DND-41 (cell line): ENCODE measurements at regions not wholly inside any gene's neighbourhood (a gene's known extent, or its start where the extent isn't known, plus 50 kb on each side); places are given as distances from the start of the nearest gene placed in this dataset.

Experiments used
- EZH2 ChIP-seq: IDR thresholded peaks from 3 replicates; pipeline ENCODE4 v1.6.1; 2012; ENCODE audit warnings: borderline replicate concordance, low read depth, mild to moderate bottlenecking, moderate library complexity, low read length, inconsistent platforms; ENCODE audit not compliant: severe bottlenecking
- TF ChIP-seq, protein P1 (sequence below): IDR thresholded peaks from 2 replicates; pipeline ENCODE4 v1.5.1; 2012; ENCODE audit warnings: borderline replicate concordance, low read length, moderate library complexity, mild to moderate bottlenecking; ENCODE audit not compliant: poor library complexity, severe bottlenecking; ENCODE audit errors: extremely low read depth

DNA sequence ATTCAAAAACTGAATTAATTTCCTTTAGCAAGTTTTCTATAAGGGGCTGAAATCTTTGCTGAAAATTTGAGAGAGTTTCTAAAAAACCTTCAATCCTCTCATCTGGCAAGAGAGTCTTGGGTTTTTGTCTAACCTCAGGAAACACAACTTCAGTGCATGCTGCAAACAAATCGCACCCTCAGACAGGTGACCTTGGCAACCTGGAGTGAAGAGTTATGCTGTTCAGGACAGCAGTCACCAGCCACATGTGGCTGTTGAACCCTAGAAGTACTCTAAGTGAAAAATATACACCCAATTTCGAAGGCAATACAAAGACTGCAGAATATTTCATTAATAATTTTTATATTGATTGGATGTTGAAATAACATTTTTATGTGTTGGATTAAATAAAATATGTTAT, 184.8 kb downstream of the RPS29 start:
- TF ChIP-seq, protein P1, sequence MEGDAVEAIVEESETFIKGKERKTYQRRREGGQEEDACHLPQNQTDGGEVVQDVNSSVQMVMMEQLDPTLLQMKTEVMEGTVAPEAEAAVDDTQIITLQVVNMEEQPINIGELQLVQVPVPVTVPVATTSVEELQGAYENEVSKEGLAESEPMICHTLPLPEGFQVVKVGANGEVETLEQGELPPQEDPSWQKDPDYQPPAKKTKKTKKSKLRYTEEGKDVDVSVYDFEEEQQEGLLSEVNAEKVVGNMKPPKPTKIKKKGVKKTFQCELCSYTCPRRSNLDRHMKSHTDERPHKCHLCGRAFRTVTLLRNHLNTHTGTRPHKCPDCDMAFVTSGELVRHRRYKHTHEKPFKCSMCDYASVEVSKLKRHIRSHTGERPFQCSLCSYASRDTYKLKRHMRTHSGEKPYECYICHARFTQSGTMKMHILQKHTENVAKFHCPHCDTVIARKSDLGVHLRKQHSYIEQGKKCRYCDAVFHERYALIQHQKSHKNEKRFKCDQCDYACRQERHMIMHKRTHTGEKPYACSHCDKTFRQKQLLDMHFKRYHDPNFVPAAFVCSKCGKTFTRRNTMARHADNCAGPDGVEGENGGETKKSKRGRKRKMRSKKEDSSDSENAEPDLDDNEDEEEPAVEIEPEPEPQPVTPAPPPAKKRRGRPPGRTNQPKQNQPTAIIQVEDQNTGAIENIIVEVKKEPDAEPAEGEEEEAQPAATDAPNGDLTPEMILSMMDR: no peak
- no peak for TF ChIP-seq EZH2
